ENCODE measurements at regions not wholly inside any gene's neighbourhood (a gene's known extent, or its start where the extent isn't known, plus 50 kb on each side); places are given as distances from the start of the nearest gene placed in this dataset.

GRCh38 chr9:78903581-78903980 lies 606.7 kb downstream of the PSAT1 start:
- no peak for TF ChIP-seq POLR2A (IDR thresholded peaks at IDR 0.05; ENCODE audit: low read depth, low read length)
- no peak for TF ChIP-seq FOS (IDR thresholded peaks at IDR 0.05; ENCODE audit: borderline replicate concordance, insufficient read depth, low read length)
- no peak for TF ChIP-seq GATA2 (IDR thresholded peaks at IDR 0.05; ENCODE audit: insufficient read depth, insufficient read length, low read depth, low read length)
- no peak for TF ChIP-seq POLR2AphosphoS5 (IDR thresholded peaks at IDR 0.05; ENCODE audit: insufficient read depth, low read depth, low read length)
- TF ChIP-seq CTCF (IDR thresholded peaks at IDR 0.05; ENCODE audit: extremely low read depth in 1 of 2, insufficient read depth in 1 of 2, low read depth in 1 of 2, low read length in 2 of 2) = no peak
- Histone ChIP-seq H3K9me1 (replicated peaks; ENCODE audit: control insufficient read depth, extremely low read depth, insufficient read depth, low read length) (no peaks in the 10 kb centered on the region), H3K27ac (ENCODE audit: insufficient read depth, low read depth, low read length) (no peak overlapping the region), H3K4me2 (ENCODE audit: insufficient read depth, low read length) (no peak overlapping the region), H2AFZ (ENCODE audit: low read depth, low read length) (no peak overlapping the region), H4K20me1 (replicated peaks; ENCODE audit: control insufficient read depth, extremely low read depth, insufficient read depth, low read length) (no peaks in the 10 kb centered on the region), H3K9me3 (replicated peaks; ENCODE audit: control insufficient read depth, insufficient read depth, low read length) (no peaks in the 10 kb centered on the region), H3K9ac (replicated peaks; ENCODE audit: extremely low read depth, insufficient read depth, low read length) (no peak overlapping the region), H3K36me3 (ENCODE audit: control insufficient read depth in 2 of 2, extremely low read depth in 1 of 2, insufficient read depth in 2 of 2, low read length in 2 of 2) (no peaks in the 10 kb centered on the region), H3K27me3 (ENCODE audit: control insufficient read depth in 2 of 2, insufficient read depth in 2 of 2, low read length in 2 of 2) (no peaks in the 10 kb centered on the region), H3K4me3 (replicated peaks in 1 of 3; ENCODE audit: insufficient read depth in 1 of 3, low read depth in 1 of 3, low read length in 3 of 3) (no peak overlapping the region), H3K4me1 (ENCODE audit: control insufficient read depth, extremely low read depth, insufficient read depth, low read length) (no peaks in the 10 kb centered on the region), H3K79me2 (ENCODE audit: control insufficient read depth, insufficient read depth, low read length) (no peaks in the 10 kb centered on the region)
- CTCF ChIA-PET = no interaction called here
- intact Hi-C loops (cut with micrococcal nuclease) = no loop called here
- BruUV-seq (replicated peaks) = no TSS peak
- POLR2A ChIA-PET = no interaction called here
- dilution Hi-C loops (cut with MboI; ENCODE audit: extremely low pct_ligation_motif_present, low sequenced_read_pairs) = no loop called here
- DNase-seq (ENCODE audit: low read depth, low spot score) (no peak), FAIRE-seq (no peak)

GRCh38 chr9:78904686-78905085 lies 607.8 kb downstream of the PSAT1 start:
- Histone ChIP-seq H4K20me1 (replicated peaks; ENCODE audit: control insufficient read depth, extremely low read depth, insufficient read depth, low read length) (no peaks in the 10 kb centered on the region), H2AFZ (ENCODE audit: low read depth, low read length) (no peak overlapping the region), H3K27ac (ENCODE audit: insufficient read depth, low read depth, low read length) (no peak overlapping the region), H3K4me1 (ENCODE audit: control insufficient read depth, extremely low read depth, insufficient read depth, low read length) (no peaks in the 10 kb centered on the region), H3K79me2 (ENCODE audit: control insufficient read depth, insufficient read depth, low read length) (no peaks in the 10 kb centered on the region), H3K9ac (replicated peaks; ENCODE audit: extremely low read depth, insufficient read depth, low read length) (no peak overlapping the region), H3K36me3 (ENCODE audit: control insufficient read depth in 2 of 2, extremely low read depth in 1 of 2, insufficient read depth in 2 of 2, low read length in 2 of 2) (no peaks in the 10 kb centered on the region), H3K9me3 (replicated peaks; ENCODE audit: control insufficient read depth, insufficient read depth, low read length) (no peaks in the 10 kb centered on the region), H3K4me3 (replicated peaks in 1 of 3; ENCODE audit: insufficient read depth in 1 of 3, low read depth in 1 of 3, low read length in 3 of 3) (no peak overlapping the region), H3K27me3 (ENCODE audit: control insufficient read depth in 2 of 2, insufficient read depth in 2 of 2, low read length in 2 of 2) (no peaks in the 10 kb centered on the region), H3K9me1 (replicated peaks; ENCODE audit: control insufficient read depth, extremely low read depth, insufficient read depth, low read length) (no peaks in the 10 kb centered on the region), H3K4me2 (ENCODE audit: insufficient read depth, low read length) (no peak overlapping the region)
- dilution Hi-C loops (cut with MboI; ENCODE audit: extremely low pct_ligation_motif_present, low sequenced_read_pairs) = no loop called here
- CTCF ChIA-PET = interaction anchor here (1.7 kb wide), 1 partner anchor 33 kb away, joined by 3 read pairs; no protein-coding TSS in a partner anchor
- BruUV-seq (replicated peaks) = no TSS peak
- FAIRE-seq (no peak), DNase-seq (ENCODE audit: low read depth, low spot score) (no peak)
- no peak for TF ChIP-seq FOS (IDR thresholded peaks at IDR 0.05; ENCODE audit: borderline replicate concordance, insufficient read depth, low read length)
- TF ChIP-seq POLR2AphosphoS5 (IDR thresholded peaks at IDR 0.05; ENCODE audit: insufficient read depth, low read depth, low read length) = no peak
- TF ChIP-seq EZH2 (IDR thresholded peaks at IDR 0.05; ENCODE audit: borderline replicate concordance, low read depth, low read length, severe bottlenecking) = no peak
- intact Hi-C loops (cut with micrococcal nuclease) = no loop called here
- POLR2A ChIA-PET = no interaction called here
